DND-41 (cell line): ENCODE measurements at regions not wholly inside any gene's neighbourhood (a gene's known extent, or its start where the extent isn't known, plus 50 kb on each side); places are given as distances from the start of the nearest gene placed in this dataset.

Experiments used
- EZH2 ChIP-seq: IDR thresholded peaks from 3 replicates; pipeline ENCODE4 v1.6.1; 2012; ENCODE audit warnings: borderline replicate concordance, low read depth, mild to moderate bottlenecking, moderate library complexity, low read length, inconsistent platforms; ENCODE audit not compliant: severe bottlenecking
- TF ChIP-seq, protein P1 (sequence below): IDR thresholded peaks from 2 replicates; pipeline ENCODE4 v1.5.1; 2012; ENCODE audit warnings: borderline replicate concordance, low read length, moderate library complexity, mild to moderate bottlenecking; ENCODE audit not compliant: poor library complexity, severe bottlenecking; ENCODE audit errors: extremely low read depth

DNA sequence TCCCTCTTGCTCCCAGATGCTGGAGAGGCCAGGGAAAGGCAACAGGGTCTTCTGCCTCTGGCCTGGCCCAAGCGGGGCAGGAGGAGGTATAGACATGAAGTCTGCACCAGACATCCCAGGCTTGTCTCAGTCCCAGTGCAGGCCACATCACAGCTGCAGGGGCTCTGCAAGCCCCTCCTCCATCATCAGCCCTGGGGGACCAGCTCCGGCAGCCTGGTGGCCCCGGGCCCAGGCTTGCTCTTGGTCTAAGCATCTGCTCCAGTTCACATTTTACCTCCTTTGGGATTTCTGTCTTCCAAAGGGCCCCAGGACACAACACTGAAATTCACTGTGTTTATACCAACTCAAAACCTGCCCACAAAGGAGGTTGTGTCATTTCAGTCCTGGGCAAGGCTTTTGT lies 359.4 kb downstream of the ZNF536 start:
- no peak for TF ChIP-seq EZH2
- TF ChIP-seq, protein P1, sequence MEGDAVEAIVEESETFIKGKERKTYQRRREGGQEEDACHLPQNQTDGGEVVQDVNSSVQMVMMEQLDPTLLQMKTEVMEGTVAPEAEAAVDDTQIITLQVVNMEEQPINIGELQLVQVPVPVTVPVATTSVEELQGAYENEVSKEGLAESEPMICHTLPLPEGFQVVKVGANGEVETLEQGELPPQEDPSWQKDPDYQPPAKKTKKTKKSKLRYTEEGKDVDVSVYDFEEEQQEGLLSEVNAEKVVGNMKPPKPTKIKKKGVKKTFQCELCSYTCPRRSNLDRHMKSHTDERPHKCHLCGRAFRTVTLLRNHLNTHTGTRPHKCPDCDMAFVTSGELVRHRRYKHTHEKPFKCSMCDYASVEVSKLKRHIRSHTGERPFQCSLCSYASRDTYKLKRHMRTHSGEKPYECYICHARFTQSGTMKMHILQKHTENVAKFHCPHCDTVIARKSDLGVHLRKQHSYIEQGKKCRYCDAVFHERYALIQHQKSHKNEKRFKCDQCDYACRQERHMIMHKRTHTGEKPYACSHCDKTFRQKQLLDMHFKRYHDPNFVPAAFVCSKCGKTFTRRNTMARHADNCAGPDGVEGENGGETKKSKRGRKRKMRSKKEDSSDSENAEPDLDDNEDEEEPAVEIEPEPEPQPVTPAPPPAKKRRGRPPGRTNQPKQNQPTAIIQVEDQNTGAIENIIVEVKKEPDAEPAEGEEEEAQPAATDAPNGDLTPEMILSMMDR: no peak
